GM13977 (cell line): ENCODE measurements at regions not wholly inside any gene's neighbourhood (a gene's known extent, or its start where the extent isn't known, plus 50 kb on each side); places are given as distances from the start of the nearest gene placed in this dataset.

Source experiments
- DNase-seq: peaks from one replicate; pipeline ENCODE4 v3.0.0; 2012; ENCODE audit warnings: low spot score
- CTCF ChIP-seq: IDR thresholded peaks from 2 replicates; pipeline ENCODE4 v1.5.1; 2012; ENCODE audit warnings: mild to moderate bottlenecking, control low read depth; ENCODE audit not compliant: insufficient read depth; ENCODE audit errors: extremely low read depth, missing control alignments
- in situ Hi-C: fragments of 300-500 bp; cut with MboI; formaldehyde crosslinking; loops from one replicate; pipeline ENCODE4 v1.12.0; 2022; ENCODE audit warnings: low sequenced_read_pairs, low pct_unique_long_range_greater_than_20kb, mixed read lengths, inconsistent platforms; ENCODE audit not compliant: unreplicated experiment

- no peak for DNase-seq
- no peak for TF ChIP-seq CTCF
- in situ Hi-C loops = no loop called here
Observed at GRCh38 chr3:187951452-187952190, 202.3 kb upstream of the LPP start.

GRCh38 chr3:187952849-187953248 lies 201.1 kb upstream of the LPP start:
- in situ Hi-C loops = no loop called here
- no peak for DNase-seq
- no peak for TF ChIP-seq CTCF

- no peak for TF ChIP-seq CTCF
- in situ Hi-C loops = no loop called here
- no peak for DNase-seq
Observed at GRCh38 chr3:187954516-187954872, 199.5 kb upstream of the LPP start.

GRCh38 chr3:187954873-187955586 lies 198.9 kb upstream of the LPP start:
- no peak for TF ChIP-seq CTCF
- no peak for DNase-seq
- in situ Hi-C loops = no loop called here

GRCh38 chr3:187955587-187955952 lies 198.4 kb upstream of the LPP start:
- in situ Hi-C loops = no loop called here

GRCh38 chr3:187957165-187957581 lies 196.8 kb upstream of the LPP start:
- TF ChIP-seq CTCF = no peak
- in situ Hi-C loops = no loop called here
- DNase-seq = no peak

More at GRCh38 chr3:187955587-187955952, 198.4 kb upstream of the LPP start:
- no peak for DNase-seq
- no peak for TF ChIP-seq CTCF
